Neuronal stem cell (in vitro differentiated cells): ENCODE measurements at regions not wholly inside any gene's neighbourhood (a gene's known extent, or its start where the extent isn't known, plus 50 kb on each side); places are given as distances from the start of the nearest gene placed in this dataset.

Experiments
- DNase-seq: peaks from one replicate; pipeline ENCODE4 v3.0.0-alpha.2; 2013; ENCODE audit warnings: low spot score
- H2AFZ ChIP-seq: one replicate; pipeline ENCODE4 v1.6.1; 2013; ENCODE audit warnings: mild to moderate bottlenecking, low read length, inconsistent platforms
- H2AK5ac ChIP-seq: 2 replicates; pipeline ENCODE4 v1.6.1; 2013; ENCODE audit warnings: low read depth, mild to moderate bottlenecking, inconsistent platforms, low read length, moderate library complexity, mixed read lengths
- H2BK120ac ChIP-seq: 2 replicates; pipeline ENCODE4 v1.6.1; 2013; ENCODE audit warnings: low read depth, mild to moderate bottlenecking, inconsistent platforms, low read length, moderate library complexity, mixed read lengths
- H2BK12ac ChIP-seq: one replicate; pipeline ENCODE4 v1.6.1; 2013; ENCODE audit warnings: low read length, inconsistent platforms
- H2BK15ac ChIP-seq: 2 replicates; pipeline ENCODE4 v1.6.1; 2013; ENCODE audit warnings: mild to moderate bottlenecking, low read length, inconsistent platforms, mixed read lengths
- H2BK5ac ChIP-seq: one replicate; pipeline ENCODE4 v1.6.1; 2013; ENCODE audit warnings: inconsistent platforms, mild to moderate bottlenecking, low read length, moderate library complexity
- H3K14ac ChIP-seq: one replicate; pipeline ENCODE4 v1.6.1; 2013; ENCODE audit warnings: low read length, inconsistent platforms
- H3K18ac ChIP-seq: 2 replicates; pipeline ENCODE4 v1.6.1; 2013; ENCODE audit warnings: low read length, inconsistent platforms
- H3K23ac ChIP-seq: 2 replicates; pipeline ENCODE4 v1.6.1; 2013; ENCODE audit warnings: low read depth, mild to moderate bottlenecking, mixed read lengths, low read length, inconsistent platforms; ENCODE audit not compliant: poor library complexity
- H3K27ac ChIP-seq: replicated peaks from 3 replicates; pipeline ENCODE4 v1.5.1; 2013; ENCODE audit warnings: low read length, inconsistent platforms
- H3K27me3 ChIP-seq, 3 experiments: 2 replicates each; pipeline ENCODE4 v1.6.1; 2013; ENCODE audit warnings: low read length in 3 of 3, mild to moderate bottlenecking in 2 of 3, inconsistent platforms in 1 of 3, low read depth in 1 of 3, mixed read lengths in 1 of 3, moderate library complexity in 1 of 3; ENCODE audit not compliant: control insufficient read depth in 3 of 3, insufficient read depth in 3 of 3
- H3K36me3 ChIP-seq, 2 donors: replicated peaks in 1 of 2; 2 replicates each; pipeline ENCODE4 v1.6.1; 2013; ENCODE audit warnings: low read length in 2 of 2; ENCODE audit not compliant: control insufficient read depth in 2 of 2, insufficient read depth in 2 of 2
- H3K4ac ChIP-seq: 2 replicates; pipeline ENCODE4 v1.6.1; 2013; ENCODE audit warnings: inconsistent platforms, mild to moderate bottlenecking, low read length, moderate library complexity
- H3K4me1 ChIP-seq, 2 donors: 1 replicate in 1 of 2; 2 replicates in 1 of 2; pipeline ENCODE4 v1.6.1; 2013; ENCODE audit warnings: low read length in 2 of 2, low read depth in 1 of 2; ENCODE audit not compliant: control insufficient read depth in 2 of 2, insufficient read depth in 1 of 2
- H3K4me2 ChIP-seq: one replicate; pipeline ENCODE4 v1.6.1; 2013; ENCODE audit warnings: mild to moderate bottlenecking, low read length, inconsistent platforms; ENCODE audit not compliant: insufficient read depth, poor library complexity, severe bottlenecking
- H3K4me3 ChIP-seq, 2 donors: 2 replicates each; pipeline ENCODE4 v1.5.1; 2013; ENCODE audit warnings: low read length in 2 of 2, mild to moderate bottlenecking in 2 of 2, inconsistent platforms in 1 of 2, moderate library complexity in 1 of 2
- H3K79me1 ChIP-seq: one replicate; pipeline ENCODE4 v1.6.1; 2013; ENCODE audit warnings: low read depth, mild to moderate bottlenecking, inconsistent platforms, low read length, moderate library complexity
- H3K9ac ChIP-seq: one replicate; pipeline ENCODE4 v1.6.1; 2013; ENCODE audit warnings: mild to moderate bottlenecking, low read depth, low read length, inconsistent platforms; ENCODE audit not compliant: poor library complexity
- H3K9me3 ChIP-seq, 2 donors: replicated peaks in 1 of 2; 2 replicates each; pipeline versions ENCODE3 to v1.6.1; 2013; ENCODE audit warnings: low read length in 2 of 2, mild to moderate bottlenecking in 2 of 2, inconsistent platforms in 1 of 2, low read depth in 1 of 2, mixed read lengths in 1 of 2, moderate library complexity in 1 of 2; ENCODE audit not compliant: control insufficient read depth in 2 of 2, insufficient read depth in 1 of 2
- H4K8ac ChIP-seq: one replicate; pipeline ENCODE4 v1.6.1; 2013; ENCODE audit warnings: low read depth, mild to moderate bottlenecking, inconsistent platforms, low read length, moderate library complexity
- H4K91ac ChIP-seq: one replicate; pipeline ENCODE4 v1.6.1; 2013; ENCODE audit warnings: low read length, low read depth, mild to moderate bottlenecking, inconsistent platforms; ENCODE audit not compliant: poor library complexity
- WGBS, 2 donors: extraction: QIAGEN DNeasy Blood & Tissue Kit; methylation state at CpG; one replicate each; pipeline ENCODE4 v1.1.7; 2013; ENCODE audit warnings: missing lambda C conversion rate in 2 of 2, mixed read lengths in 1 of 2; ENCODE audit not compliant: insufficient read length in 2 of 2, insufficient replicate concordance in 1 of 2; ENCODE audit errors: extremely low coverage in 2 of 2; 5-methylcytosine and 5-hydroxymethylcytosine counted together

GRCh38 chr18:25735459-25735858 is 355.0 kb downstream of the SS18 start:
- no peak overlapping the region for H2BK120ac ChIP-seq
- H3K23ac ChIP-seq: no peak overlapping the region
- H4K91ac ChIP-seq: no peak overlapping the region
- no peak overlapping the region for H3K18ac ChIP-seq
- H3K79me1 ChIP-seq: no peaks in the 10 kb centered on the region
- H3K36me3 ChIP-seq: no peaks in the 10 kb centered on the region
- no peak overlapping the region for H3K4ac ChIP-seq
- WGBS, 2 donors: no CpG with 5 or more reads among the region's 8 CpGs
- peaks cover 0 to 5% (median 0%) of the 10 kb centered on the region in 3 experiments for H3K27me3 ChIP-seq
- no peak overlapping the region for H3K4me3 ChIP-seq
- H3K9ac ChIP-seq: no peak overlapping the region
- DNase-seq: no peak
- H4K8ac ChIP-seq: no peak overlapping the region
- peaks cover 0 to 3% of the 10 kb centered on the region in 2 donors for H3K9me3 ChIP-seq
- H2BK15ac ChIP-seq: no peak overlapping the region
- no peak overlapping the region for H3K4me2 ChIP-seq
- H2AK5ac ChIP-seq: no peak overlapping the region
- H2BK12ac ChIP-seq: no peak overlapping the region
- no peak overlapping the region for H3K14ac ChIP-seq
- no peak overlapping the region for H3K27ac ChIP-seq
- peaks cover 3 to 16% of the 10 kb centered on the region in 2 donors for H3K4me1 ChIP-seq
- no peak overlapping the region for H2AFZ ChIP-seq
- no peak overlapping the region for H2BK5ac ChIP-seq

GRCh38 chr18:25734336-25734735 is 356.1 kb downstream of the SS18 start:
- Histone ChIP-seq H3K18ac (no peak overlapping the region), H2BK15ac (no peak overlapping the region), H2BK12ac (no peak overlapping the region), H3K4ac (no peak overlapping the region), H4K91ac (no peak overlapping the region), H3K14ac (no peak overlapping the region), H3K23ac (no peak overlapping the region), H4K8ac (no peak overlapping the region), H3K9ac (no peak overlapping the region), H3K4me3 (no peak overlapping the region), H3K4me2 (no peak overlapping the region), H3K79me1 (no peaks in the 10 kb centered on the region), H2AK5ac (no peak overlapping the region), H3K9me3 (peaks cover 0 to 3% of the 10 kb centered on the region in 2 donors), H2BK5ac (no peak overlapping the region), H3K4me1 (peaks cover 3 to 16% of the 10 kb centered on the region in 2 donors), H3K27ac (no peak overlapping the region), H2BK120ac (no peak overlapping the region), H3K36me3 (no peaks in the 10 kb centered on the region), H3K27me3 (peaks cover 0 to 5% (median 0%) of the 10 kb centered on the region in 3 experiments), H2AFZ (peak overlapping the region; percentile 6)
- no CpG with 5 or more reads among the region's 2 CpGs for WGBS, 2 donors
- no peak for DNase-seq

- H3K4me1 ChIP-seq: peaks cover 2 to 11% of the 10 kb centered on the region in 2 donors
- peaks cover 0 to 5% (median 0%) of the 10 kb centered on the region in 3 experiments for H3K27me3 ChIP-seq
Observed at GRCh38 chr18:25732862-25733261, 357.6 kb downstream of the SS18 start.

GRCh38 chr18:25729072-25729471 is 361.3 kb downstream of the SS18 start:
- H4K91ac ChIP-seq: no peak overlapping the region
- WGBS, 2 donors: no CpG with 5 or more reads among the region's 1 CpG

More at GRCh38 chr18:25732862-25733261, 357.6 kb downstream of the SS18 start:
- Histone ChIP-seq H2BK5ac (no peak overlapping the region), H3K18ac (no peak overlapping the region), H2BK15ac (no peak overlapping the region), H3K36me3 (no peaks in the 10 kb centered on the region), H2BK120ac (no peak overlapping the region), H3K9me3 (peaks cover 0 to 3% of the 10 kb centered on the region in 2 donors), H3K4me3 (no peak overlapping the region), H3K14ac (no peak overlapping the region), H3K9ac (no peak overlapping the region), H3K27ac (no peak overlapping the region), H4K91ac (no peak overlapping the region), H3K4ac (no peak overlapping the region), H2BK12ac (no peak overlapping the region), H2AK5ac (no peak overlapping the region), H3K79me1 (no peaks in the 10 kb centered on the region), H4K8ac (no peak overlapping the region), H2AFZ (no peak overlapping the region), H3K4me2 (no peak overlapping the region), H3K23ac (no peak overlapping the region)
- no peak for DNase-seq
- WGBS, 2 donors: no CpG with 5 or more reads among the region's 2 CpGs

More at GRCh38 chr18:25729072-25729471, 361.3 kb downstream of the SS18 start:
- Histone ChIP-seq H3K4me3 (no peak overlapping the region), H2BK5ac (no peak overlapping the region), H2BK120ac (no peak overlapping the region), H3K18ac (no peak overlapping the region), H3K14ac (no peak overlapping the region), H2AK5ac (no peak overlapping the region), H3K79me1 (no peaks in the 10 kb centered on the region), H3K9ac (no peak overlapping the region), H3K36me3 (no peaks in the 10 kb centered on the region), H3K27me3 (peaks cover 0 to 2% (median 0%) of the 10 kb centered on the region in 3 experiments), H2BK15ac (no peak overlapping the region), H2BK12ac (no peak overlapping the region), H3K23ac (no peak overlapping the region), H3K4me1 (peaks cover 5 to 23% of the 10 kb centered on the region in 2 donors), H4K8ac (no peak overlapping the region), H2AFZ (no peak overlapping the region), H3K4me2 (no peak overlapping the region), H3K9me3 (peaks cover 0 to 3% of the 10 kb centered on the region in 2 donors), H3K4ac (no peak overlapping the region), H3K27ac (no peak overlapping the region)
- no peak for DNase-seq
